GM19372 (cell line): ENCODE measurements at regions not wholly inside any gene's neighbourhood (a gene's known extent, or its start where the extent isn't known, plus 50 kb on each side); places are given as distances from the start of the nearest gene placed in this dataset.
"Not testable (repeated sequence)": the region's sequence is repeated elsewhere in the genome, so short reads cannot be mapped to it uniquely, and the experiment has no call there.

Experiments
- ATAC-seq: cut with Tn5 transposase; IDR thresholded peaks from one replicate; pipeline ENCODE4 v1.9.1; 2021; ENCODE audit warnings: mild to moderate bottlenecking, low read depth, moderate library complexity; ENCODE audit not compliant: unreplicated experiment

DNA sequence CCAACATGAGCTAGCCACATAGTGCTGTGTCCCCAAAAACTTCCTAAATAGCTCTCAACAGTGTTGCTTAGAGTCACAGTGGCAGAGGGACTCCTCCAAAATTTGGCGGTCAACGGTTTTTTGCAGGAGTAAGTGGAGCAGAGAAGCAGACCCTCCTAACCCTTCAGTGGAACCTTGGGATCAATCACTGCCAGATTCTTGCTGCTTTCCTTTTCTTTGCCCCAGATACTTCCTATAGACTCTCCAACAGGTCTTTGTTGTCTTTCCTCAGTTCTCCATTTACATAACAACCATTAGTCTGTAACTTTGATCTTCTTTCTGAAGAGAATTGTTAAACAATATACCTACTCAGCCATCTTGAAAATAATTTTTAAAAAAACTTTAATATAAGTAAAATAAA lies 556.1 kb downstream of the BRINP3 start:
- no peak for ATAC-seq

DNA sequence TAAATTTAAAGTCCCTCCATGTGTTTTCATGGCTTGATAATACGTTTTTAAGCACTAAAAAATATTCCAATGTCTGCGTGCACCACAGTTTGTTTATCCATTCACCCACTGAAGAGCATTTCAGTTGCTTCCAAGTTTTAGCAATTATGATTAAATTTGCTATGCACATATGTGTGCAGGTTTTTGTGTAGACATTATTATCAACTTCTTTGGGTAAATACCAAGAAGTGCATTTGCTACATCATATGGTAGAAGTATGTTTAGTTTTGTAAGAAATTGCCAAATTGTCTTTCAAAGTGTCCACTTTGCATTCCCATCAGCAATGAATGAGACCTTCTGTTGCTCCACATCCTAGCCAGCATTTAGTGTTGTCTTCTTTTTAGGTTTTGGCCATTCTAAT lies 550.0 kb downstream of the BRINP3 start:
- ATAC-seq, result no peak

DNA sequence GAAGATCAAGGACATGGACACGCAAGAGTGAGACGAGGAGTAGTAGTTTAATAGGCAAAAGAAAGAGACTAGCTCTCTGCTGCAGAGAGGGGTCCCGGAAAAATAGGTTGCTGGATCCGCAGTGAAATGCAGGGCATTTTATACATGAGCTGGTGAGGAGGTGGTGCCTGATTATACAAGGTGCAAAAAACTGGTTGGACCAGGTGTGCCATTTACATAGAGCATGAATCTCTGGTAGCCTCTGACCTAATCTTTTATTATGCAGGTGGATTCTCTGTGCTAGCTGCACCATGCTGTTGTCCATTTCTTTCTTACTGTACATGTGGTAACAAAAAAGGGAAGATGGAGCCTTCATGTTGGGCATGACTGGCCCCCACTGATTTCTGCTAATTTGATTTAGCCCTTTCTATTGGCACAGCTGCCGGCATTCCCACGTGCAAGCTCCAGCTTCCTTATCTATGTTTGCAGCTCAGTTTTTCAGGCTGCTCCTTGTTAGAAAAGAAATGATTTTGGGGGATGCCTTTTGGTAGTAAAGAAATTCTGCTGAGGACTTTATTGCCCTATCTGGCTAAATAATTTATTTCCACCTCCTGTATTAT lies 548.1 kb downstream of the BRINP3 start:
- ATAC-seq, result no peak

DNA sequence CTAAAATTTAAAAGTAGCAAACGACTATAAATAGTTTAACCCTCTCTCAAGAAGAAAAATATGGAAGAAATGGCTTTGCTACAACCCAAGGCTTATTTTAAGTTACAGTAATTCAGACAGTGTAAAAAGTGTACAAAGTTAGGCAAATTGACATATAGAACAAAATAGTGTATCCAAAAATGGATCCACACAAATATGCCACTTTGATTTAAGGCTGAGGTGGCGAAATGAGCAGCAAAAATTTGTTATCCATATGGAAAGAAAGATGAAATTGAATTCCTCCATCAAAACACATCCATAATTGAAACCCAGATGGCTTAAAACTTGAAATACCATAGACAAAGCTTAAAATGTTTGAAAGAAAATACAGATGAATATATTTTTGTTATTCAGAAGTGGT lies 540.8 kb downstream of the BRINP3 start:
- no peak for ATAC-seq

DNA sequence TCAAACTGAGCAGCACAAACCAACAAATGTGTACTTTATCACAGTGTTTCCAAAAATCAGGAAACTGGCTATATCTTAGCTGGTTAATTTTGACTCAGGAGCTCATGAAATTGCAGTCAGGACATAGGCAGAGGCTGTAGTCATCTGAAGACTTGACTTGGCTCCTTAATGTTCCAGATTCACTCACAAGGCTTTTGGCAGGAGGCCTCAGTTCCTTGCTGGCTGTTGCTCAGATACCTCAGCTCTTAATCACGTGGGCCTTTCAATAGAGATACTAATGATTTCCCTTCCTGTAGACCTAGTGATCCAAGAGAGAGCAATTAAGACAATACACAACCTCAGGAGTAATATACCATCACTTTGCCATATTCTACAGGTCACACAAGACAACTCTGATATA lies 537.7 kb downstream of the BRINP3 start:
- no peak for ATAC-seq

DNA sequence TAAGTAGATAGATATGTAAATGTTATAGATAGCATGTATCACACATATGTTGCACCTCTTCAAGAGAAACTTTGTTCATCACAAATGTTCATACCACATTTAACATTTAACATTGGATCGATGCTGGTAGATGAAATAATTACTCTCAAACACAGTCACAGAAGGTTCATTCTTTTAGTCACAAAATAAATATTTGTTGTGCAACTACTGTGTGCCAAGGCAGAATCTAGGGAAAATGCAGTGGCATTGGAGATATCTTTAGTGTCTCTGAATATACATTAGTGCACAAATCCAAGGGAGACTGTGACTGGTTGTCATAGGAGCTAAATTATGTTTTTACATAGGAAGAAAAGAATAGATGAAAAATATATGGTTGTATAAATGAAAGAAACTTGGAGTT lies 535.7 kb downstream of the BRINP3 start:
- ATAC-seq, result no peak

DNA sequence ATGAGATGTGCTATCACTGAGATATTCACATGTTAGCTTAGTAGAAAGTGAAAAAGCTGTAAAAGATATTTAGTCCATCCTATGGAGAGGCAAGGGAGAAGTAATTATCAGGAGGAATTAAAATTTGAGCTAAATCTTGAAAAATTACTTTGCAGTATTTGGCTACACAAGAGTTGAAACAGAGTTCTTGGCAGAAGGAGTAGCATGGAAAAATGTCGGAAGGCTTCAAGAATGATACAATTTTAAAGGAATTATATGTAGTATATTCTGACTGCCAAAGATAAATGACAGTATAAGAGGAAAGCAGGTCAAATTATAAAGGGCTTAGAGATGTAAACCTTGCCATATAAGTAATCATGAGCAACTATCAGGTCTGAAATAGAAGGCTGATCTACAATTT lies 518.9 kb downstream of the BRINP3 start:
- no peak for ATAC-seq

DNA sequence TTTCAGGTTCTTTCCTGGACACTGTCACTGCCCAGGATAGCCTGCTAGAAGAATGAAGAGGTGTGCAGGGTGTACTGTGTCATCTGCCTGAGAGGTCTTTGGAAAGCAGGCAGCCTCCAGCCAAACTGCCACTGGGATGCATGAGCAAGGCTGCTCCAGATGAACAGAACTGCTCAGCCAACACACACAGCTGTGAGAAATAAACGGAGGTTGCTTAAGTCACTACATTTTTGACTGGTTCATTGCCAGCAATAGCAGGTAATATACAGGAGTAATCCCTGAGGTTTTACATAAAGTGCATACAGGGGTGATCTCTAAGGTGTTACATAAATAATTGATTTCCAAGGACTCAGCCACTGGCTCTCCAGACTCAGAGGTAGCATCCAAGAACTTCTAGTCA lies 516.9 kb downstream of the BRINP3 start:
- ATAC-seq, result no peak

DNA sequence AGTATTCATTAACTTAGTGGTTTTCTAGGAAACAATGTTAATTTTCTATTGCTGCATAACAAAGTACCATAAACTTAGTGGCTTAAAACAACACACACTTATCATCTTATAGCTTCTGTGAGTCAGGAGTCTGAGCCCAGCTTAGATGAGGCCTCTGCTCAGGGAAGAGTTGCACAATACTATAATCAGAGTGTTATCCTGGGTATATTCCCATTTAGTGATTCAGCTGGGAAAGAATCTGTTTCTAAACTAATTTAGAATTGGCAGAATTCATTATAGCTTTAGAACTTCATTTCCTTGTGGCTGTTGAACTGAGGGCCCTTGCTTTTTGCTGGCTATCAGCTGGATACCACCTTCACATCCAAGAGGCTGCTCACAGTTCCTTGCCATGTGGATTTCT lies 515.5 kb downstream of the BRINP3 start:
- no peak for ATAC-seq

DNA sequence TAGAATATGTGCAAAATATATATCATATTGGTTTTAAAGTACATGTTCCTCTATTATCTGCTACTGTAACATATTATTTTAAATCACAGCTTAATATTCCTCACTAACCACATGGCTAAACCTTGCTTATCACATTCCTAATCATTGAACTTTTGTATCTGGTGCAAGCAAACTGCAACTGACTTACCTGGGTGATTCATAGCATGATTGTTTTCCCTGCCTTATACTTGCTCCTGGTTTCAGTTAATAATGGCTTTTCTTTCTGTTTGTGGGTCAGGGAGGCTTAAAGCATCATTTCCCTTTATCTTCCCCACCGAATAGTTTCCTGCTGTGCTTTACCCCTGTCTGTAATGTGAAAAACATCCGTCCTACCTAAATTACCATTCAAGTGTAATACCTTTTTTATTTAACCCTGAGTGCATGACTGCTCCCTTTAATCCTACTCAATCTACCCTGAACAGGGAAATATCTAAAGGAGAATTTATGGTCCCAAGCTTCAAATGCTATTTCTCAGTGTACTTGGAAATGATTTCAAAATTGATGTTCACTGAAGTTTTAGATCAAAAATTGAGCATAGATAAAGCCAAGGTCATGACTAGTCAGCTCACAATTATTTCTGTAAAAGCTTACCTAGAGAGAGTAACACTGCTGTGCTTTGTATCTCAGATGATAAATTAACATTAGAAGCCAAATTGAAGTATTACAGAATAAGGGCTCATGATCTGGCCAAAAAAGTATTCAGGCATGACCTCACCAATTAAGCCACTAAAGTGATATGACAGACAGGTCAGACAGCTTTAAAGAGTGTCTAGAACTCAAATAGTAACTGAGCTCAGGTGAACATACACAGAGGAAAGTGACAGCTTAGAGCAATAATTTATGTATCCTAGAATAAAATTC lies 507.1 kb downstream of the BRINP3 start:
- ATAC-seq, result no peak

DNA sequence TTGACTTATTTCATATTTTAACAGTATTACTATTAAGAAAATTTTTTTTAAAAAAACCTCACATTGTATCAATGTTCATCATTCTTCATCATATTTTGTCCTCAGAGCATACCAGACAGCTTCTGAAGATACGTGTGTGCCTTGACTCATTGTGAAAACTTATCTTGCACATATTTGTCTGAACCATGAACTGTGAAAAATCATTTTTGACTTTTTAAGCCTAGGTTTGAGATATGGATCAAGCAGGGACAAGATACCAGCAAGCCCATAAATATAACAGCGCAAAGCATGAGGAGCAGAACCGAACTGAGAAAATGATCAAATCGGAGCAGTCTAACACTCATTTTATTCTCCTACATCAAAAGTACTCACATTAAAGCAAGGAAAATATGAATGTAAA lies 506.0 kb downstream of the BRINP3 start:
- no peak for ATAC-seq

DNA sequence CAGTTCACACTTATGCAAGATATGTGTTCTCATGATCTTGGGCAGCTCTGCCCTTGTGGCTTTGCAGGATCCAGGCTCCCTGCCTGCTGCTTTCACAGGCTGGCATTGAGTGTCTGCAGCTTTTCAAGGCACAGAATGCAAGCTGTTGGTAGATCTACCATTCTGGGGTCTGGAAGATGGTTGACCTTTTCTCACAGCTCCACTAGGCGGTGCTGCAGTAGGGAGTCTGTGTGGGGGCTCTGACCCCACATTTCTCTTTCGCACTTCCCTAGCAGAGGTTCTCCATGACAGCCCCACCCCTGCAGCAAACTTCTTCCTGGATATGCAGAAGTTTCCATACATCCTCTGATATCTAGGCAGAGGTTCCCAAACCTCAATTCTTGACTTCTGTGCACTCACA lies 500.5 kb downstream of the BRINP3 start:
- no peak for ATAC-seq

DNA sequence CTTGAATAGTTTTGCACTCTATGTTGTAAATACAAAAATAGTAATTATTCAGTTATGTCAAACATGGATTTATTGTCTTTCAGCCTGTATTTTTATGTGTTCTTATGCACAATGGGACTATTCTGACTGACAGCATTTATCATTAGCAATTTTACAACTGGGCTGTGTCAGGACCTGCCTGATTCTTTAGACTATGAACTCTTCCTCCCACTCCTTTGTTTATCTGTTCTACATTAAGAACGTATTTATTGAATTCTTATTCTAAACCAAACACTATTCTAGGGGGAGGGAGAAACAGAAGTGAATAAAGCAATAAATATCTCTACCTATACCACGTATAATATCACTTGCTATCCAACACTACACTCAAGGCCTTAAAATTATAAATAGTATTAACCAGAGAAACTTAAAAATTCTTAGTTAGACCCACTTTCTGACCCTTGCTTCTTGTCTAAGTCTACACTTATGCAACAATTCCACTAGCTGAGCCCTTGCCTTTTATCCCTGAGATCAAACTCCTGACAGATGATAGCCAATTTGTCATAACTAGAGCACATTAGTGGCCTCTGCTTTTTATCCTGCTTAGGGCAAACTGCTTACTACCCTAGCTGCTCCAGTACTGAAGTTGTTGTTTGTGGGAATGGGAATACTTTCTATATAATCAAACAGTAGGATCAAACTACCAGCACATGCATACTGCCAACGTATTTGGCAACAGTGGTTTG lies 494.3 kb downstream of the BRINP3 start:
- no peak for ATAC-seq

DNA sequence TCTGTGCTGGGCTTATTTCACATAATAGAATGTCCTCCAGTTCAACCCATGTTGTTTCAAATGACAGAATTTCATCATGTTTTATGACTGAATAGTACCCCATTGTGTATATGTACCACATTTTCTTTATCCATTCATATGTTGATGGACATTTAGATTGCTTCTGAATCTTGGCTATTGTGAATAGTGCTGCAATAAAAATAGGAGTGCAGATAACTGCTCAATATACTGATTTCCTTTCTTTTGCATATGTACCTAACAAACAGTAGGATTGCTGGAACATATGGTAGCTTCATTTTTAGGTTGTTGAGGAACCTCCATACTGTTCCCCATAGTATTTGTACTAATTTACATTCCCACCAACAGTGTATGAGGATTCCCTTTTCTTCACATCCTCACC lies 491.1 kb downstream of the BRINP3 start:
- ATAC-seq, result no peak

DNA sequence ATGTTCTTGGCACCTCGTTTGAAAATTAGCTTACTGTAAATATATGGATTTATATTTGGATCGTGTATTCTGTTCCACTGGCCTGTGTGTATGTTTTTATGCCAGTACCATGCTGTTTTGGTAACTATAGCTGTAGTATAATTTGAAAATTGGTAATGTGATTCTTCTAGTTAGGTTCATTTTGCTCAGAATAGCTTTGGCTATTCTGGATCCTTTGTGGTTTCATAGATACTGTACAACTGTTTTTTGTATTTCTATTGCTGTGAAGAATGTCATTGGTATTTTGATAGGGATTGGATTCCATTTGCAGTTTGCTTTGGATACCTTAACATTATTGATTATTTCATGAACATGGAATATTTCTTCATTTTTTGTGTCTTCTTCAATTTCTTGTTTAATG lies 490.2 kb downstream of the BRINP3 start:
- no peak for ATAC-seq

DNA sequence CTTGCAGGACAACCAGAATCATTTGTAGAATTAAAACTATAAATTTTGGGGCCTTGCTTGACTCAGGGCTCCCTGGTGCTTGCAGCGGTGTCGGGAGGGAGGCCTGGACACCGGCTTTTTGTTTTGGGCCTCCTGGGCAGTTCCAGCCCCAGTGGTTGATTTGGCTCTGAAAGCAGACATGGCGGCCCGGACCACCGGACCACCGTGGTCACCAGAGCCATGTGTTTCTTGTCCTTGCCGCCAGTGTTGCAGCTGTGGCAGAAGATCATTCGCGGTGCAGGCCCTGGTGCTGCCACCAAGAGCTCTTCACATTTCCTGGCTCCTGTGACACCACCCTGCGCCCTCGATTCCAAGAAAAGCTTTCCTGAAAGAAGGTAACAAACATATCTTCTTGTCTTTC lies 484.8 kb downstream of the BRINP3 start:
- ATAC-seq, result no peak

DNA sequence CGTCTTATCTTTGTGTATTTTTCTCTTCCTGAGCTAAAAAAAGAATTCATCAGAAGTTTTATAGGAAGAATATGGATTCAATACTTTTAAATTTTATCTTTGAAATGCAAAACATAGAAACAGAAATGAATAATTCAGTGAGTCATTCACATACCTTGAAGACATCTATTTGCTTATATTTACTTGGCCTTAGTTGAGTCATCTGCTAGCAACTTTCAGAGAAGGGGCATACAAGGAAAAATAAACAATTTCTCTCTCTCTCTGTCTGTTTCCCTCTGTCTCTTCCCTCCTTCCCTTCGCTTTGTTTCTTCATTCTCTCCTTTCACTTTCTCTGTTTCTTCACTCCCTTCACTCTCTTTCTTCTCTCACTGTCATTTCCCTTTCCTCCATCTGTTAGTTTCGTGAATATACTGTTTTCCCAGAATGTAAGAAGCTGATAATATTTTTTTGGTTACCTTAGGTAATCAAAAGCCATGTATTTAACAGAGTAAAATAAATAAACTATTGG lies 477.2 kb downstream of the BRINP3 start:
- no peak for ATAC-seq

DNA sequence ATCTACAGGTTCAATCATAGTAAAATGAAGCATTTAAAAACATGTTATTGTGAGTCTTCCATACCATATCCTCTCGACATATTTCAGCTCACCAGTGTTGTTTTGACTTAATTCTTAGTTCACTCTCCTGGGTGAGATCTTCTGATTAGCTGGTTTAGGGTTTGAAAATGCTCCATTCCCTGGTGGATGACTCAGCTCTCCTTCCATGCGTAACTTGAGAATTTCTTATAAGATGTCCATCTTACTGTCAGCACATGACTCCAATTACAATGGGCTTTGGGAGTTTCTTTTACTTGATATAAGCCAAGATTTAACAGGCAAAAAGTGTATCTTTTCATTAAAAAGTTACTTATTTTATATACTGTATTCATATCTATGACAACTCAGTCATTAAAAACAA lies 476.5 kb downstream of the BRINP3 start:
- ATAC-seq, result no peak

DNA sequence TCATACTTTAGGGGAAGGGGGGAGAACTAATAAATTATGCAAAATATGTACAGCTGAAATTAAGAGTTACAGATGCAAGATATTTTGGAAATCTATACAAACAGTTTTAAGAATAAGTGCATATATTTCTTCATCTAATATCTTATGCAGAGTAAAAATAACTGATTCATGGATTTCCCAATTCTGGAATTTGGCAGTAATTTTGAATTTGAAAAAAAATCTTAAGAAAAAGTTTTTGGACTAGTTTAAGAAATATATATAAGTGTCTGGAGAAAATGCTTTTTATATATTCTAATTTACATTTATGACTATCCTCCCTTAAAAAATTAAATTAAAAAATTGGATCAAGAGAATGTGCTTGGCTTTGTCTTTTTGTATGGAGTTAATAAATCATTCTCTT lies 474.3 kb downstream of the BRINP3 start:
- no peak for ATAC-seq

DNA sequence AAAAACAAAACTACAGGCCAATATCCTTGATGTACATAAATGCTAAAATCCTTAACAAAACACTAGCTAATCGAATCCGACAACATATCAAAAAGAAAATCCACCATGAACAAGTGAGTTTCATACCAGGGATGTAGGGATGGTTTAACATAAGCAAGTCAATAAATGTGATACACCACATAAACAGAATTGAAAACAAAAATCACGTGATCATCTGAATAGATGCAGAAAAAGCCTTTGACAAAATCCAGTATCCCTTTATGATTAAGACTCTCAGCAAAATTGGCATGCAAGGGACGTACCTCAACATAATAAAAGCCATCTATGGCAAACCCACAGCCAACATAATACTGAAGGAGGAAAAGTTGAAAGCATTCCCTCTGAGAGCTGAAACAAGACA lies 466.1 kb downstream of the BRINP3 start:
- ATAC-seq, result no peak

DNA sequence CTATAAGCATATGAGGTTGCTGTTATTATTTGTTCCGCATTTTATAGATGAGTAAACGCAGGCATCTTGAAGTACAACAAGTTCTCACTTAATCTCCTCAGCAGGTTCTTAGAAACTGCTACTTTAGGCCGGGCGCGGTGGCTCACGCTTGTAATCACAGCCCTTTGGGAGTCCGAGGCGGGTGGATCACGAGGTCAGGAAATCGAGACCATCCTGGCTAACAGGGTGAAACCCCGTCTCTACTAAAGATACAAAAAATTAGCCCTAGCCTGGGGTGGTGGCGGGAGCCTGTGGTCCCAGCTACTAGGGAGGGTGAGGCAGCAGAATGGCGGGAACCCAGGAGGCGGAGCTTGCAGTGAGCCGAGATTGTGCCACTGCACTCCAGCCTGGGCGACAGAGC lies 458.5 kb downstream of the BRINP3 start:
- ATAC-seq, result not testable (repeated sequence)
